A673 (cell line): ENCODE measurements at regions not wholly inside any gene's neighbourhood (a gene's known extent, or its start where the extent isn't known, plus 50 kb on each side); places are given as distances from the start of the nearest gene placed in this dataset.
"Not testable (repeated sequence)": the region's sequence is repeated elsewhere in the genome, so short reads cannot be mapped to it uniquely, and the experiment has no call there.

Experiments used
- BruUV-seq: library from RNA; stranded (reverse); fragments of 400-500 nt; replicated peaks from 2 replicates; lab custom pipeline; 2021; lab: Mats Ljungman, UMichigan
- CTCF ChIA-PET: fragments of 300-600 bp; sonication (Branson Sonifier 250); formaldehyde crosslinking; loops from one replicate; lab custom pipeline; 2022; ENCODE audit warnings: antibody characterized with exemption; lab: Charles Lee
- POLR2A ChIA-PET: fragments of 300-600 bp; sonication (Branson Sonifier 250); formaldehyde crosslinking; loops from one replicate; lab custom pipeline; 2022; ENCODE audit warnings: antibody characterized with exemption; ENCODE audit not compliant: low non-redundant PET; lab: Charles Lee
- DNase-seq: peaks from one replicate; pipeline ENCODE4 v3.0.0-alpha.2; 2015; ENCODE audit warnings: low spot score
- H3K27ac ChIP-seq: fragments of 200-600 bp; sonication (generic); 2 replicates; pipeline ENCODE4 v1.5.1; 2016; ENCODE audit warnings: mixed run types, low read depth, mild to moderate bottlenecking, mixed read lengths, antibody characterized with exemption, low read length; ENCODE audit not compliant: poor library complexity, severe bottlenecking
- H3K27me3 ChIP-seq: fragments of 200-600 bp; sonication (generic); replicated peaks from 2 replicates; pipeline ENCODE4 v1.6.1; 2017; ENCODE audit warnings: mixed run types, low read depth, mild to moderate bottlenecking, mixed read lengths, antibody characterized with exemption, low read length; ENCODE audit not compliant: insufficient read depth, poor library complexity
- H3K36me3 ChIP-seq: fragments of 200-600 bp; sonication (generic); 2 replicates; pipeline ENCODE4 v1.6.1; 2016; ENCODE audit warnings: mixed run types, mild to moderate bottlenecking, mixed read lengths, antibody characterized with exemption, low read length; ENCODE audit not compliant: insufficient read depth, poor library complexity, severe bottlenecking
- H3K4me1 ChIP-seq: fragments of 200-600 bp; sonication (generic); 2 replicates; pipeline ENCODE4 v1.6.1; 2017; ENCODE audit warnings: mixed run types, mild to moderate bottlenecking, mixed read lengths, antibody characterized with exemption, low read length; ENCODE audit not compliant: insufficient read depth, poor library complexity, severe bottlenecking
- H3K4me3 ChIP-seq: fragments of 200-600 bp; sonication (generic); 2 replicates; pipeline ENCODE4 v1.5.1; 2016; ENCODE audit warnings: low read depth, mixed run types, mild to moderate bottlenecking, mixed read lengths, low read length; ENCODE audit not compliant: poor library complexity, severe bottlenecking
- H3K9me3 ChIP-seq: fragments of 200-600 bp; sonication (generic); 2 replicates; pipeline ENCODE4 v1.6.1; 2016; ENCODE audit warnings: mixed run types, low read depth, mild to moderate bottlenecking, mixed read lengths, antibody characterized with exemption, low read length; ENCODE audit not compliant: poor library complexity, severe bottlenecking
- EZH2 ChIP-seq: fragments of 200-600 bp; sonication (generic); IDR thresholded peaks from 2 replicates; pipeline ENCODE4 v1.6.1; 2017; ENCODE audit warnings: borderline replicate concordance, low read depth, mild to moderate bottlenecking, mixed read lengths, antibody characterized with exemption, low read length; ENCODE audit not compliant: poor library complexity, severe bottlenecking
- intact Hi-C: fragments of 100-400 bp; cut with micrococcal nuclease; formaldehyde crosslinking; loops from one replicate; pipeline ENCODE4 v1.10.0; 2022; ENCODE audit not compliant: unreplicated experiment
- TF ChIP-seq, protein P1 (sequence below): fragments of 300-800, 200-600 bp; sonication (generic); conservative IDR thresholded peaks from 2 replicates; pipeline ENCODE4 v1.5.1; 2017; ENCODE audit warnings: low read depth, mild to moderate bottlenecking, antibody characterized with exemption, low read length, moderate library complexity, mixed read lengths

DNA sequence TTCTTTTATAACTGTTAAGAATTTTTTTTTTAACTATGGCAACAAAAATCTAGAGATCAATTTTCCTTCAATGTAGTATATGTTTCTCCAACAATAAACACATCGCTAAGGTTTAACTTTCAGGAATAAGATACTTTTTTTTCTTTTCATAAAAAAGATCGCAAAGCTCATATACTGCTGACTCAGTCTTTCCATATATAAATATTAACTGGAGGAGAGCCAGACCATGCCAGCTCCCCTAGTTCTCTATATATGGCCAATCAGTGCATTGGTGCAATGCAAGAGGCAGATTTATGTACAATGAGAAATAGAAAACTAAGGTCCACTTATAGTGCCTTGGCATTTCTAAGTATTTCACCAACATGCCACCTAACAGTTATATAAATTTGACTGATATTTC, 89.2 kb upstream of the GAS1 start:
- Histone ChIP-seq H3K4me3 (no peak overlapping the region), H3K27me3 (no peaks in the 10 kb centered on the region), H3K36me3 (no peaks in the 10 kb centered on the region), H3K27ac (no peak overlapping the region), H3K4me1 (peaks cover 37% of the 10 kb centered on the region), H3K9me3 (no peaks in the 10 kb centered on the region)
- TF ChIP-seq EZH2, result no peak
- ChIA-PET POLR2A (interaction anchor here (0.6 kb wide), 1 partner anchor 15 kb away, joined by 4 read pairs; no protein-coding TSS in a partner anchor), CTCF (no interaction called here)
- DNase-seq, result no peak
- intact Hi-C loops, result no loop called here
- BruUV-seq, result no TSS peak

DNA sequence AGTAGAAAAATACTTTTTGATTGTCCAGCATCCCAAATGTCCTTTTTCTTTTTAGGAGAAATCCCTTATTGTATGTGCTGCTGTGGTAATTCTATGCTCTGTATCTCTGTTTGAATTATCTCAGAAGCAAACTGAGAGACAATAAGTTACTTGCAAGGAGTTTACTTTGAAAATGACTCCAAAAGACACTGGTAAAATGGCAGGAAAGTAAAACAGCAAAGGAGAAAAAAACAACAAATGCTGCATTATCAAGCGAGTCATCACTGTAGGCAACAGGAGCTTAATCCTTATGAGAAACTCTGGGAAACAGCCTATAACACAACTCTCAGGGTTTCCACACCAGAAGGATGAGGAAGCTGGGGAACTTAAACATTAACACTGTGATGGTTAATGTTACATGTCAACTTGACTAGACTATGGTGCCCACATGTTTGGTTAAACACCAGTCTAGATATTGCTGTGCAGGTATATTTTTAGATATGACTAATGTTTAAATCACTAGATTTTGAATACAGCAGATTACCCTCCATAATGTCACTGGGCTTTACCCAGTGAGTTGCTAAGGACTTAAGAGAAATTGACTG, 92.6 kb upstream of the GAS1 start:
- no peaks in the 10 kb centered on the region for H3K9me3 ChIP-seq
- DNase-seq, result peak; percentile 15
- intact Hi-C loops, result no loop called here
- peaks cover 17% of the 10 kb centered on the region for H3K4me1 ChIP-seq
- POLR2A ChIA-PET, result no interaction called here
- no peak overlapping the region for H3K27ac ChIP-seq
- no peaks in the 10 kb centered on the region for H3K27me3 ChIP-seq
- TF ChIP-seq, protein P1, sequence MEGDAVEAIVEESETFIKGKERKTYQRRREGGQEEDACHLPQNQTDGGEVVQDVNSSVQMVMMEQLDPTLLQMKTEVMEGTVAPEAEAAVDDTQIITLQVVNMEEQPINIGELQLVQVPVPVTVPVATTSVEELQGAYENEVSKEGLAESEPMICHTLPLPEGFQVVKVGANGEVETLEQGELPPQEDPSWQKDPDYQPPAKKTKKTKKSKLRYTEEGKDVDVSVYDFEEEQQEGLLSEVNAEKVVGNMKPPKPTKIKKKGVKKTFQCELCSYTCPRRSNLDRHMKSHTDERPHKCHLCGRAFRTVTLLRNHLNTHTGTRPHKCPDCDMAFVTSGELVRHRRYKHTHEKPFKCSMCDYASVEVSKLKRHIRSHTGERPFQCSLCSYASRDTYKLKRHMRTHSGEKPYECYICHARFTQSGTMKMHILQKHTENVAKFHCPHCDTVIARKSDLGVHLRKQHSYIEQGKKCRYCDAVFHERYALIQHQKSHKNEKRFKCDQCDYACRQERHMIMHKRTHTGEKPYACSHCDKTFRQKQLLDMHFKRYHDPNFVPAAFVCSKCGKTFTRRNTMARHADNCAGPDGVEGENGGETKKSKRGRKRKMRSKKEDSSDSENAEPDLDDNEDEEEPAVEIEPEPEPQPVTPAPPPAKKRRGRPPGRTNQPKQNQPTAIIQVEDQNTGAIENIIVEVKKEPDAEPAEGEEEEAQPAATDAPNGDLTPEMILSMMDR, result no peak
- TF ChIP-seq EZH2, result no peak
- CTCF ChIA-PET, result no interaction called here
- BruUV-seq, result no TSS peak
- no peaks in the 10 kb centered on the region for H3K36me3 ChIP-seq
- no peak overlapping the region for H3K4me3 ChIP-seq

DNA sequence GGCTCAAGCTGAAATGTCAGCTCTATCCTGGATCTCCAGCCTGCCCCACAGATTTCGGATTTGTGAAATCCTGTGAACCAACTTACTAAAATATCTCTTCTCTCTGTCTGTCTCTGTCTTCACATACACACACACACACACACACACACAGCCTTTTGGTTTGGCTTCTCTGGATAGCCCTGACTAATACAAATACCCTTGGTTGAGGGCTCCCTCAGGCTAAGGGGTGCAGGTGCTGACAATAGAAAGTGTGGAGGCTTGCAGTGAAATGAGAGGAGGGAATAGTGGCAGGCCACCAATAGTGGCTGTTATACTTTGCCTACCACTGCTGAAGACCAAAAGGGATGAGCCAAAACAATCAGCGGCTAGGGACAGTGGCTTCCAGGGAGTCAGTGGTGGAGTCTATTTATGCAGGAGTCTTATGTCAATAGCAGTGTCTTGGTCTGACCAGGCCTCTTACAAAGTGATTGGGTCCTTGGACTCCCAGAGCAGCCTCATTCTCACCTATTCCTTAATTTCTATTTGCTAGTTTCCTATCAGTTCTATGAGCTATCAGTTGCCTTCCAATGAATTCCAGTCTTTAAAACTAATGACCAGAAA, 93.2 kb upstream of the GAS1 start:
- no TSS peak for BruUV-seq
- Histone ChIP-seq H3K4me3 (no peak overlapping the region), H3K9me3 (no peaks in the 10 kb centered on the region), H3K27me3 (no peaks in the 10 kb centered on the region), H3K4me1 (peaks cover 11% of the 10 kb centered on the region), H3K27ac (no peak overlapping the region), H3K36me3 (no peaks in the 10 kb centered on the region)
- no peak for TF ChIP-seq EZH2
- TF ChIP-seq, protein P1, result no peak
- POLR2A ChIA-PET, result no interaction called here
- DNase-seq, result no peak
- CTCF ChIA-PET, result no interaction called here
- intact Hi-C loops, result no loop called here

DNA sequence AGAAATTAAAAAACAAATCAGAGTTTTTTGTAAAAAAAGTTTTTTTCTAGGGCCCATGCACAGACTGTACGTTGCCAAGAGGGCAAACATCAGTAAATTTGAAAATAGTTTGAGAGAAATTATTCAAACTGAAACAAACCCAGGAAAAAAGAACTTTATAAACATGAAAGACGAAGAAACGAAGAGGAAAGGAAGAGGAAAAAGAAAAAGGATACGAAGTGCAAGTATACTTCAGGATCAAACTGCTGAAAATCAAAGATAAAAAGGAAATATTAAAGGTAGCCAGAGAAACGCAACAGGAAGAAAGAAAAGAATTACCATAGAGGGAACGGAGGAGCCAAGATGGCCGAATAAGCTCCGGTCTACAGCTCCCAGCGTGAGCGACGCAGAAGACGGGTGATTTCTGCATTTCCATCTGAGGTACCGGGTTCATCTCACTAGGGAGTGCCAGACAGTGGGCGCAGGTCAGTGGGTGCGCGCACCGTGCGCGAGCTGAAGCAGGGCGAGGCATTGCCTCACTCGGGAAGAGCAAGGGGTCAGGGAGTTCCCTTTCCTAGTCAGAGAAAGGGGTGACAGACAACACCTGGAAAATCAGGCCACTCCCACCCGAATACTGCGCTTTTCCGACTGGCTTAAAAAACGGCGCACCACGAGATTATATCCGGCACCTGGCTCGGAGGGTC, 94.4 kb upstream of the GAS1 start:
- POLR2A ChIA-PET, BruUV-seq, H3K27ac ChIP-seq, CTCF ChIA-PET, H3K27me3 ChIP-seq, H3K4me1 ChIP-seq, intact Hi-C loops, DNase-seq, H3K36me3 ChIP-seq, H3K9me3 ChIP-seq, H3K4me3 ChIP-seq: not testable (repeated sequence)

GRCh38 chr9:87049929-87050608, 102.8 kb upstream of the GAS1 start:
- POLR2A ChIA-PET, CTCF ChIA-PET, intact Hi-C loops, H3K27ac ChIP-seq, DNase-seq, H3K9me3 ChIP-seq, H3K27me3 ChIP-seq, H3K4me3 ChIP-seq, BruUV-seq, H3K4me1 ChIP-seq, H3K36me3 ChIP-seq: not testable (repeated sequence)
